Neural cell (in vitro differentiated cells): ENCODE measurements at regions not wholly inside any gene's neighbourhood (a gene's known extent, or its start where the extent isn't known, plus 50 kb on each side); places are given as distances from the start of the nearest gene placed in this dataset.

ENCODE experiments used
- H2AFZ ChIP-seq: fragments of 200-600, 300-800 bp; sonication (generic), shearing (Covaris generic); 2 replicates; pipeline ENCODE4 v1.6.0; 2014; ENCODE audit warnings: low read depth, mild to moderate bottlenecking, antibody characterized with exemption, low read length, moderate library complexity
- H3F3A ChIP-seq: fragments of 200-600 bp; shearing (Covaris generic); 2 replicates; pipeline ENCODE4 v1.6.1; 2016; ENCODE audit warnings: mild to moderate bottlenecking, moderate library complexity, mixed read lengths, antibody characterized with exemption, low read length; ENCODE audit not compliant: insufficient read depth, poor library complexity, severe bottlenecking
- H3K27ac ChIP-seq: fragments of 200-600, 300-800 bp; sonication (generic), shearing (Covaris generic); 2 replicates; pipeline ENCODE4 v1.5.1; 2014; ENCODE audit warnings: mild to moderate bottlenecking, low read length, moderate library complexity
- H3K27me3 ChIP-seq: fragments of 300-800, 200-600 bp; sonication (generic), shearing (Covaris generic); 2 replicates; pipeline ENCODE4 v1.6.0; 2014; ENCODE audit warnings: mild to moderate bottlenecking, low read depth, low read length, moderate library complexity; ENCODE audit not compliant: insufficient read depth
- H3K36me3 ChIP-seq: fragments of 300-800, 200-600 bp; sonication (generic), shearing (Covaris generic); 2 replicates; pipeline ENCODE4 v1.5.1; 2014; ENCODE audit warnings: mild to moderate bottlenecking, antibody characterized with exemption, low read length, moderate library complexity; ENCODE audit not compliant: insufficient read depth
- H3K4me2 ChIP-seq: fragments of 300-800, 200-600 bp; sonication (generic), shearing (Covaris generic); 2 replicates; pipeline ENCODE4 v1.6.0; 2014; ENCODE audit warnings: mild to moderate bottlenecking, low read length
- H3K4me3 ChIP-seq: fragments of 300-800, 200-600 bp; sonication (generic), shearing (Covaris generic); 2 replicates; pipeline ENCODE4 v1.5.1; 2014; ENCODE audit warnings: mild to moderate bottlenecking, low read length, moderate library complexity
- H3K79me2 ChIP-seq: fragments of 200-600 bp; shearing (Covaris generic); replicated peaks from 2 replicates; pipeline ENCODE4 v1.6.0; 2014; ENCODE audit warnings: mild to moderate bottlenecking, low read length, moderate library complexity; ENCODE audit not compliant: insufficient read depth
- H3K9ac ChIP-seq: fragments of 300-800, 200-600 bp; sonication (generic), shearing (Covaris generic); 2 replicates; pipeline ENCODE4 v1.6.1; 2016; ENCODE audit warnings: mild to moderate bottlenecking, low read length, mixed read lengths
- H3K9me2 ChIP-seq: fragments of 200-600 bp; shearing (Covaris generic); 2 replicates; pipeline ENCODE4 v1.6.1; 2016; ENCODE audit warnings: mild to moderate bottlenecking, low read length, mixed read lengths; ENCODE audit not compliant: insufficient read depth
- H3K9me3 ChIP-seq: fragments of 200-600, 300-800 bp; sonication (generic), shearing (Covaris generic); 2 replicates; pipeline ENCODE4 v1.6.1; 2016; ENCODE audit warnings: mild to moderate bottlenecking, mixed run types, low read length, moderate library complexity, mixed read lengths
- H4K20me1 ChIP-seq: fragments of 200-600 bp; shearing (Covaris generic); 2 replicates; pipeline ENCODE4 v1.6.1; 2016; ENCODE audit warnings: mild to moderate bottlenecking, mixed run types; ENCODE audit not compliant: insufficient read depth
- CTCF ChIP-seq: fragments of 450-650 bp; IDR thresholded peaks from 2 replicates; pipeline ENCODE4 v1.5.1; 2014; ENCODE audit warnings: antibody characterized with exemption, mild to moderate bottlenecking, moderate library complexity; ENCODE audit not compliant: poor library complexity, severe bottlenecking
- EP300 ChIP-seq: fragments of 450-650 bp; conservative IDR thresholded peaks from 2 replicates; pipeline ENCODE4 v1.6.1; 2014; ENCODE audit warnings: antibody characterized with exemption, mild to moderate bottlenecking, moderate library complexity; ENCODE audit not compliant: poor library complexity, severe bottlenecking
- EZH2 ChIP-seq: fragments of 200-600, 300-800 bp; shearing (Covaris generic), sonication (generic); IDR thresholded peaks from 2 replicates; pipeline ENCODE4 v1.6.1; 2014; ENCODE audit warnings: antibody characterized with exemption, low read length, borderline replicate concordance, mild to moderate bottlenecking; ENCODE audit not compliant: insufficient read depth, poor library complexity, severe bottlenecking
- MXI1 ChIP-seq: fragments of 450-650 bp; conservative IDR thresholded peaks from 2 replicates; pipeline ENCODE4 v1.6.1; 2014; ENCODE audit warnings: antibody characterized with exemption, mild to moderate bottlenecking; ENCODE audit not compliant: poor library complexity, severe bottlenecking
- POLR2AphosphoS5 ChIP-seq: IDR thresholded peaks from 2 replicates; pipeline ENCODE4 v1.6.1; 2012
- RAD21 ChIP-seq: fragments of 450-650 bp; conservative IDR thresholded peaks from 2 replicates; pipeline ENCODE4 v1.6.1; 2014; ENCODE audit warnings: antibody characterized with exemption, mild to moderate bottlenecking, moderate library complexity
- REST ChIP-seq: IDR thresholded peaks from 2 replicates; pipeline ENCODE4 v1.6.1; 2012; ENCODE audit warnings: borderline replicate concordance
- SMC3 ChIP-seq: fragments of 450-650 bp; conservative IDR thresholded peaks from 2 replicates; pipeline ENCODE4 v1.6.1; 2014; ENCODE audit warnings: antibody characterized with exemption, mild to moderate bottlenecking, moderate library complexity; ENCODE audit not compliant: poor library complexity
- TAF1 ChIP-seq: IDR thresholded peaks from 2 replicates; pipeline ENCODE4 v1.6.1; 2012; ENCODE audit warnings: low read depth

- TF ChIP-seq EP300 (no peak), POLR2AphosphoS5 (no peak), CTCF (no peak), TAF1 (no peak), MXI1 (no peak), RAD21 (no peak), SMC3 (no peak), EZH2 (no peak), REST (no peak)
- Histone ChIP-seq H3K4me3 (no peak overlapping the region), H3K9me2 (no peaks in the 10 kb centered on the region)
These were observed 1730.4 kb upstream of the SLC10A2 start for GRCh38 chr13:104796581-104796980.

GRCh38 chr13:104785952-104786351, 1719.7 kb upstream of the SLC10A2 start:
- Histone ChIP-seq H3K27ac (no peak overlapping the region), H3K36me3 (no peaks in the 10 kb centered on the region), H3K4me2 (no peak overlapping the region), H3K79me2 (no peaks in the 10 kb centered on the region), H3K4me3 (no peak overlapping the region), H2AFZ (no peak overlapping the region), H3K9me2 (no peaks in the 10 kb centered on the region), H4K20me1 (no peaks in the 10 kb centered on the region), H3K9me3 (no peaks in the 10 kb centered on the region), H3K9ac (no peak overlapping the region), H3F3A (no peaks in the 10 kb centered on the region), H3K27me3 (no peaks in the 10 kb centered on the region)
- TF ChIP-seq MXI1 (no peak), CTCF (no peak), EZH2 (no peak), RAD21 (no peak), POLR2AphosphoS5 (no peak), EP300 (no peak), TAF1 (no peak), SMC3 (no peak), REST (no peak)

More at GRCh38 chr13:104796581-104796980, 1730.4 kb upstream of the SLC10A2 start:
- H3K9me3 ChIP-seq = no peaks in the 10 kb centered on the region
- no peaks in the 10 kb centered on the region for H3K79me2 ChIP-seq
- H4K20me1 ChIP-seq = no peaks in the 10 kb centered on the region
- no peak overlapping the region for H3K27ac ChIP-seq
- no peaks in the 10 kb centered on the region for H3K27me3 ChIP-seq
- H3K4me2 ChIP-seq = no peak overlapping the region
- no peaks in the 10 kb centered on the region for H3K36me3 ChIP-seq
- no peaks in the 10 kb centered on the region for H3F3A ChIP-seq
- no peak overlapping the region for H3K9ac ChIP-seq
- H2AFZ ChIP-seq = no peak overlapping the region
